HG03045 (cell line): ENCODE measurements at regions not wholly inside any gene's neighbourhood (a gene's known extent, or its start where the extent isn't known, plus 50 kb on each side); places are given as distances from the start of the nearest gene placed in this dataset.
"Not testable (repeated sequence)": the region's sequence is repeated elsewhere in the genome, so short reads cannot be mapped to it uniquely, and the experiment has no call there.

ENCODE experiments used
- ATAC-seq: cut with Tn5 transposase; IDR thresholded peaks from one replicate; pipeline ENCODE4 v1.9.1; 2021; ENCODE audit warnings: mild to moderate bottlenecking, moderate library complexity; ENCODE audit not compliant: unreplicated experiment

DNA sequence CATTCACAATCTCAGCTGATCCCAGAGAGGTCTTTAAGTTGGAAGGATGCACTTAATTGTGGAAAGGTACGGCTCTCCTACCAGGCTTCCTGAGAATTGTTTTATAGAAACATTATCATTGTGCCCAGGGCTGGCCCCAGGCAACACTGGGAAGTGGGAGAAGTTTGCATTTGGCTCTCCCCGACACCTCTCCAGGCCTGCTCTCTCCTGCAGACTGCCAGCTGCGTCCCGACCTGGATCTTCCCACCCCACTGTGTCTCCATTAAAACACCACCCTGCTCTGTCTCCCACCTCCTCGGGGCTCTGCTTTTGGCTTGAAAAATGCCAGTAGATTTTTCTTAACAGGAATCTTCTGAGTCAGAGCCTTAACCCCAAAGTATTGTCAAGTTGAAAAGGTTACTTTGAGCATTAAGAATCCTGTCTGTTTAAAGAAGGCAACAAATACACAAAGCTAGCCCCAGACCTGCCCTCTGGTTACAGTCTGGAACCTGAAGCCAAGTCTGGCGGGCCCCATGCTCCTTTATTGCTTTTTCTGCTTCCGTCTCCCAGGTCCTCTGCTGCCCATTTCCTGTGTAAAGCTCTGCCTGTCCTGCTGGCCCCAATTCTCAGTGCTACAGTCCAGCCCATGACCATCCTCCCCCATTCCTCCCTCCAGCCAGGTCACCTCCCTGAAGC is 530.2 kb downstream of the SOX6 start:
- ATAC-seq: no peak

DNA sequence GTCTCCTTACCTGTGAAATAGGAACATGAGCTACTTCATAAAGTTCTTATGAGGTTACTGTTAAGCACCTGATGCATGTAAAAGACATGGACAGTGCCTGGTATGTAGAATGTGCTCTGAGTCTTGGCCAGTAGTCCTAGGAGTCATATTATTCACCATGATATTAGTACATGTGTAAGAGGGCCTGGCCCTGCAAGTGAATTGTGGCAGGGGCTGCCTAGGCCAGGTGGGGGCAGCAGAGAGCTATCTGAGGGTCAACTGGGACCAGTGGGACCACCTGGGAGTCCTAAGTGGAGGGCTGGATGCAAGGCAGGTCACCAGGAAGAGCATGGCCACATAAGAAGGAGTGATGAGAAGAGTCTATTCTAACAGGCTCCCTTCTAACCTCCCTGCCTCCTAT is 529.5 kb downstream of the SOX6 start:
- ATAC-seq: no peak

DNA sequence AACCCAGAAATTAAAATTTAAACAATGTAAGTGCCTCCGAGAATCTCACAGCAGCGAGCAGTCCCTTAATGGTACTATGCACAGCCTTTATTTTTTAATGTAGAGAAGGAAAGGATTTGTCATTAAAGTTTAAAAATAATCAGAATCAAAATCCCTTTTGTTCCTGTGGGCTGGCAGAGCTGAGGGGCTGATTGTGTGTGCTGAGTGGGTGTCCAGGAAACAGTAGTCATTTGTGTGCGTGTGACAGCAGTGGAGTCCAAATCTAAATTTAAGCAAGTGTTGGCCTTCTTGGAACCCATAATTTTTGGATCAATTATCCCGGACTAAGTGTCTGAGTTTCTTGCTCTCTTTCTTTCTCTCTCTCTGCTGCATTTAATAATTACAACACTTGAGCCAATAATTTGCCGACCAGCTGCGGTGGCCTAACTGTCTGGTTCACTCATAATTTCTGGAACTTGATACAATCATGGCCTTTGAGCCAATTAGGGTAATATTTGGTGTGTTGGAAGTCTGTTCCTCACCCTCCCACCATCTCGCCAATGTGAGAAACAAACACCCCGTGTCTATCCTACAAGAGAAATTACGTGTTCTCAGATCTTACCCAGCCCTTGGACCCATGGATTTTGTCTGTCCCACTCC is 528.0 kb downstream of the SOX6 start:
- no peak for ATAC-seq

DNA sequence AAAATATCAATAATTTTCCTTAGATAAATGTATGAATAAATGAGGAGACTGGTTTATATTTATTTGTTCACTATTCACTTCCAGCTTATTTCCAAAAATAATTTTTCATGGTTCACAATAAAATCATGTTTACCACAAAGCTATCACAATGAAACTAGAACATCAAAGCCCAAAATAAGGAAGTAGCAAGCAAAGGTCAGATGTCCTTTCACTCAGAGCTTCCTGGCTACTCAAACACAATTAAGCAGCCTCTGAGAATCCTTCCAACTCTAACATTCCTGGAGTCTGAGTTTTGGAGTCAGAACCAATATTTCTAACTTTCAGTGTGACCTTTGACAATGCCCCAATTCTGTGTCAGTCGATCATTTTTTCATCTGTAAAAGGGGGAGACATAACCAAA is 527.0 kb downstream of the SOX6 start:
- ATAC-seq: no peak

DNA sequence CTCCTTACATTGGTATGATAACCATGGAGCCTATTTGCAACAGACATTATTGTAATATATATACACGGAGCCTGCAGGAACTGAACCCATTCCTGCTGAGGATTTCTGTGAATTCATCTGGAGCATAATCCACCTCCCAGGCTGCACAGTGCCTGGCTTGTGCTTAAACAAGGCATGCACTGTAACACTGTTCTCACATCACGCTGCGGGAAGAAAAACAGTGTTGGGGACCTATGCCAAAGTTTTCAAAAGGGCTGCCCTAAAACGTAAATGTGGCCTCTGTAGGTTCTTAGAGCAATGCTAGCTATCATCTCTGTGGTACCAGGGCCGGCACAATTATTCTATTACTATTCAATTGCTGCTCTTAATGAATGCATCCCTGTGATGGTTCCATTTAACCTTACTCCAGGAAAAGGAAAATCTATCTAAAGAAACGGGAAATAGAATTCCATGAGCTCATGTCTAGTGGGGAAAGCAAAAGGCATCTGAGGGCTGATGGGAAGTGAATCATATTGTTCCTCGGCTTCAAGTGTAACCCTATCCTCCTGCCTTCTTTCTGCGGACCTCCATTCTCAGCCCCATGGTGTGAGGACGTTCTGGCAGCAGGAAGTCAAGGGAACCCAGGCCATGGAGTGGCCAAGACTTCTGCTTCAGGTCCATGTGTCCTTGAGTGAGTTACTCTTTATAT is 525.5 kb downstream of the SOX6 start:
- ATAC-seq: no peak

DNA sequence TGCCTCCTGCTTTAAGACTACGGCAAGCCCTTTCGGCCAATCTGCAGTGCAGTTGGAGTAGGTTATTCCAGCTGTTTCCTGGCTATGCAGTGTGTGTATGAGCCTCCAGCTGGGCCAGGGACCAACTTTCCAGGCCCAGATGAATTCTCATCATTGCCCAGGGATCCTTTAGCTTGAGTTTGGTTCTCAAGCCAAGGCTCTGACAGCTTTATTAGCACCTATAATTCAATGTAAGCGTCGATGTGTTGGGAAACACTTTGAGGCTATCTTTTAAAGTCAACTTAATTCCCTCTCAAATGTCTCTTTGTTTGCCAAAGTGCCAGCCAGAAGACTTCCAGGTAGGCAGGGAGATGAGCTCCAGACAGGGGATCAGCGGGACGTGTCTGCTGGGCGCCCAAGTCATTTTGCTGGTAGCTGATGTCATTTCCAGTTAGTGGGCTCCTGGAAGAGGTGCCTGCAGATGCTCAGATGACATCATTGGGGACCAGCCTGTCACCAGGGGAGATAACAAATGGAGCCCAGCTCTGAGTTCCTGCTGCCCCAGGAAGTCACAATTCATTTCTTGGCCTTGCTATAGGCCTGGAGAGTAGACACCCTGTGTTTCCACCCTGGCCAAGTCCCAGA is 520.4 kb downstream of the SOX6 start:
- no peak for ATAC-seq

DNA sequence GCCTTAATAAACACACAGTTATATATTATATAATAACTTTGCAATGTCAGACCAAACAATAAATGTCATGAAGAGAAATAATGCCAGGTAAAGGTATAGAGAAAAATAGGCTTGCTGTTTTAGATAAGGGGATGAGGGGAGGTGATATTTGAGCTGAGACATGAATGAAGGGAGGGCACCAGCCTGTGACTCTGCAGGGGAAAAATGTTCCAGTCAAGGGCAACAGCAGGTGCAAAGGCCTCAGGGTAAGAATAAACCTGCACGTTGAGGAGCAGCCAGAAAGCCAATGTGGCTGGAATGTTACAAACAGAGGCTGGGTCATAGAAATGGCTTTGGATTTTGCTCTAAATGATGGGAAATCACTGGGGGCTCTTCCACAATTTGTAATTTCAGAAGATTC is 519.6 kb downstream of the SOX6 start:
- ATAC-seq: no peak

DNA sequence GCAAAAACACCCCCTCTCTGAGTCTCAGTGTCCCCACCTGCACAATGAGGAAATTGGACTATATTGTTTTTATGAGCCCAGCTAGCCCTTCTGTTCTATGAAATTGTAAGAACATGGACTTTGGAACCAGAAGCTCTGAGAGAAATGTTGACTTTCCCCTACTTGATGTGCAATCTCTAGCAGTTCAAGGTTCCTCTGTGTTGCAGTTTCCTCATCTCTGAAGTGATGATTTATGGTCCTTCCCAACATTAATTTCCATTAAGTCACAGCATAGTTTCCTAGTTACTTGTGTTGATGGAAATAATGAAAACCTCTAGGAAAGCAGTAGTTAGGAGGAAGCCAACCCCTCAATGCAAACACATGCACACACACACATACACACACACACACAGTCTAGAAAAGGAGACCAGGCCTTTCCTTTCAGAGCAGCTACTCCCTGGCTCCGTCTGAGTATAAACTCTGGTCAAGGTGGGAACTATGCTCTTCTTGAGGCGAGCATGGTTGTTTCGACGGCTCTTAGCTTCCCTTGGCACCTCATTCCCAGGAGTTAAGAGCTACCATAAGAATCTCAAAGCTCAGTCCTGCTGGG is 518.4 kb downstream of the SOX6 start:
- no peak for ATAC-seq

DNA sequence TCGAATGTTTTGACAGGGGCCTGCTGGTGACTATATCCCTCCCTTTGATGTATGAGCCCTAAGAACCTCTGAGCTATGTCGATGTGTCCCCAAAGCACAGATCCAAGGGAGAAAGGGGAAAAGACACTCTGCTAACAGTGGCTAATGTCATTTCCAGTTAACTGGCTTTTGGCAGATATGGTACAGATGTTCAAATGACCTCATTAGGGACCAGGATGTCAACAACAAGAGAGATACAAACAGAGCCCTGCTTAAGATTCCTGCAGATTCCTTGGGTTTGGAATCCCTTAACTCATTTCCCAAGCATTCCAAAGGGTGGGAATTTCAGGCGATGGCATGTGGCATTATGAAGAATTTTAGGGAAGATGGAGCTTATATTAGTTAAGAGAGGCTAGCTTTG is 517.3 kb downstream of the SOX6 start:
- no peak for ATAC-seq

DNA sequence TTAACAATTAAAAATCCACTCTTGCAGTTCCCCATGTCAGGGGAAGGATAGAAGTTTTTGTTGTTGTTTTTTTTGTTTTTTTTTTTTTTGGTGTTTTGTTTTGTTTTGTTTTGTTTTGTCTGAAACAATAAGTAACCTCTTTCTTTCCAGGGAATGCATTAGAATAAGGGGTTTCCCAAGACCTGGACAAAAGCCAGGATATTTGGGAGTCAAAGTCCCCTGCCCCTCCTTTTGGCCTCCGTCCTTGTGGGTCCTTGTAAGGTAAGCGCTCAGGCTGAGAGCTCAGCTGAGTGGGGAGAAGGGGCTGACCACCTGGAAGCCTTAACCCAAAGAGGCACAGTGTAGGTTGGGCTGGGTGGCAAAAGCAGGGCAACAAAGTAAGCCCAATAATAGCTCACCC is 515.4 kb downstream of the SOX6 start:
- ATAC-seq: no peak

DNA sequence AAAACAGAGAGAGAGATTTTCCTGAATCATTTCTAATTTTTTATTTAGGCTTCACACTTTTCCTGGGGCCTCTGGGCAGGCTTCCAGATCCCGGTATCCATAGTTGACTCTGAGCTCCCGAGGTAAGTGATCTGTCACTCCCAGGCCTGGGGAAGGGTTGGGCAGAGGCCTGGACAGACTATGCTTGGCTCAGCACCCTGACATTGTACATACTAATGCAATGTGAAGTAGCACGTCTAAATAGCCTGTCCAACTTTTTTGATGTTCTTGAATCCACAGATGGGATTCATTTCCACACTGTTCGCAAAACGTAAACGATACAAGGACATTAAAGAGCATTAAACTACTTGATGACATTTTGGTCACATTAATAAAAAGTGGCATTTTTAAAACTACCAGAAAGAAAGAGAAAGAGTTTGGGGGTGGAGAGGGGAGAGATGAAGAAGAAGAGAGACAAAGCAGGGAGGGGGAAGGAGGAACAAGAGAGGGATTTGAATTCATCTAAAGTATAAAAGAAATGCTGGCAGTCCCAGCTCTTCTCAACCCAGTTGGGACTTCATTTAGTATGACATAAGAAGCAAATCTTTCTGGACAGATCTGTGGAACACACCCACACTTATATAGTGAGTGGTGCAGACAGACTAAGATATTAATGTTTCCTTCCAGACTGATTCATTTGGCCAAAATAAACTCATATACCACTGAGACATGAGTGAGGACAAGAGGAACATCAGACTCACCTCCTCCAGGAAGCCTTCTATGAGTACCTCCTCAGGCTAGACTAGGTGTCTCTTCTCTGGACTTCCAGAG is 514.2 kb downstream of the SOX6 start:
- no peak for ATAC-seq

DNA sequence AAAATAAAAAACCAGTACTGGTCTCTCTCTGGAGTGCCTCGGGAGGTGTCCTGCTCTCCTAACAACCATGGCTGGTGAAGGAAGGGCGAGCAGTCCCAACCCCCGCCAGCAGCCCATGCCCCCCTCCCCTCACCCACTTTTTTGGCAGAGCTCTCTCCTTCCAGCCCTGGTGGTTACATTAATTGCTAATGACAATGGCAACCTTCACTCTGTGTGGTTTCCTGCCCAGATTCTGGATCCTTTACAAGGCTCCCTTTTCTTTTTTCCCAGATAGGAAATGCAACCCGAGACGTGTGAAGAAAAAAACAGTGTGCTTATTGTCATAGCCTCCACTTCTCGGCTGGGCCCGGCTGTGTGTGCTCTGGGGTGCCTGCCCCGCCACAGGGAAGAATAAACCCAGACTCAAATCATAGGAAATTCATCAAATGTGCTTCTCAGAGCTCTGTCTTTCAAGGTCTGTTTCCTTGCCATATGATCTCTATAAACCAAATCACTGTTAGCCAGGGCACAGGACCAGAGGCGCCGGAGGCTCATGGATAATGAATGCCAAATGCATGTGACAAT is 513.0 kb downstream of the SOX6 start:
- ATAC-seq: no peak

DNA sequence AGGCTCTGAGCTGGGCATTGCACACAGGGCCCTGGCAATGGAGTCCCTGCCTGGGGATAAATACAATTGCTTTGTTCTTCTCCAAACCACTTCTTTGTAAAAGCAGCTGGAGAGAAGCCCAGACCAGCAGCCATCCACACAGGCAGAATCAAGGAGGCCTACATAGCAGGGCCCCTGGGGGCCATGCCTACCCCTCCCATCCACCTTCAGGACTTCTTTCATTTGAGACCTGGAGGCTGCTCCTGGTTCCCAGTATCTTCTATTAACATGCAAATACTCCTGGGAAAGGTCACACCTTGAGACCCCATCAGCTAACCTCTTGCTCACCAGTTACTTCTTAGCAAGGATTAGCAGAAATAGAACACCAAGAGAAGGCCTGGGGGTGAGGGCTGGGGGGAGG is 511.1 kb downstream of the SOX6 start:
- ATAC-seq: no peak

DNA sequence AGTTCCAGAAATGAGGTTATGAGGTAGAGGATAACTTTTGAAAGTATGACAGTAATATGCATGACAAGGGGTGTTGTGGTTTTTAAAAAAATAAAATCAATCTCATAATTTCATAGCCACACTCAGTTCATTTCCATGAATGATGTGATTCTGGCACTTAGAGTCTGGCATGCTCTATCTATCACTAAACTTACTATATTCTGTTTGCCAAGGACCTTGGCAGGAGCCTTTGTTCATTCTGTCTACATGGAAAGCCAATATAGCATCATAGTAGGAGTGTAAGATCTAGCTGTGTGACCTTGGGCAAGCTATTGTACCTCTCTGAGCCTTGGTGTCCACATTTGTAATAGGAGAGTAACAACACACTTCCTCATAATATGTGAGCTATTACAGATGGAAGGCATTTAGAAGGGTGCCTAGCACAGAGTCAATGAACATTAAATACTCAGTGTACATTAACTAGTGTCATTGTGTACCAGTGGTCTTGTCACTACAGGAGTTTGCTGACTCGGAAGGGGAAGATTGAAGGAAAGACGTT is 507.6 kb downstream of the SOX6 start:
- ATAC-seq: no peak

DNA sequence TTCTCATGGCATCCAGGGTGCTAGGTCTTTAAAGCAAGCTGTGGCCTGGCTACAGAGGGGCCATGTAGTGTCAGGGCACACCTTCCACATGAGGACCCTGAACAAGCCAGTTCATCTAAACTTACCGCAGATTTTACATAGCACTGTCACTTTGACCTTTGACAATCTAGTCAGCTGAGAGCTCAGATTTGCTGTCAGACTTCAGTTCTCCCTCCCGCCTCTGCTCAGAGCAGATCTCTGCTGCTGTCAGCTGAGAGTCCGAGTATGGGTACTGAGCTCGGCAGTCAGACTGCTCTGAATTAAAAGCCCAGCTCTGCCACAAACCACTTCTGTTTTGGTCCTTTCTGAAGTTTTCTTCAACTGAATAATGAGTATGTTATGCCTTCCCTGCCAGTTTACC is 507.1 kb downstream of the SOX6 start:
- ATAC-seq: no peak

DNA sequence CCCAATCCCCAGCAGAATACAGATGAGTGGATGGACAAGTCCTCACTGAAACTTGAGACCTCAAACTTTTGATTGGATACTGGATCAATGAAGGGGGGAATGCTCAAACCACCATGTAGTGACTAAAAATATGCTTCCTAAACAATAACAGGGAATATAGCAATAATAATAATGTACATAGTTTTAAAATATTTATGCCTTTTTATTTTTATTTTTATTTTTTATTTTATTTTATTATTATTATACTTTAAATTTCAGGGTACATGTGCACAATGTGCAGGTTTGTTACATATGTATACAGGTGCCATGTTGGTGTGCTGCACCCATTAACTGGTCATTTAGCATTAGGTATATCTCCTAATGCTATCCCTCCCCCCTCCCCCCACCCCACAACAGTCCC is 506.0 kb downstream of the SOX6 start:
- ATAC-seq: not testable (repeated sequence)

DNA sequence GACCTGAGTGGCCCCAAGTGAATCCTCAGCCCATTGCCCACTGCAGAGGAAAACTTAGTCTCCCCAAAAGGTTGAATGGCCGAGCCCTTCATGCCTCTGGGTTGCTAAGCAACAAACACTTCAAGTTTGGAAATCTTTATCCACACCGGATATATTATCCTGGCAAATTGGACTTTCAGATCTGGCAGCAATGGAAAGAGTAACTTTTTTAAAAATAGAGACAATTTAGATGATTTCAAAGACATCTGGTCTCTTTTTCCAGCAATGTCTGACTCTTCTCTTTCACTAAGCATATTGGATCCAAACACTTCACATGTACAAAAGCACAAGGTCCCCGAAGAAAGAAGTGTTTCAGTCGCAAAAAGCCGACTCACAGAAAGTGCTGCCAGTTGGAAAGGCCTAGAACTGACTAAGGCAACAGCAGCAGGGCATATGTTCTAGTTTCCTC is 505.3 kb downstream of the SOX6 start:
- no peak for ATAC-seq

DNA sequence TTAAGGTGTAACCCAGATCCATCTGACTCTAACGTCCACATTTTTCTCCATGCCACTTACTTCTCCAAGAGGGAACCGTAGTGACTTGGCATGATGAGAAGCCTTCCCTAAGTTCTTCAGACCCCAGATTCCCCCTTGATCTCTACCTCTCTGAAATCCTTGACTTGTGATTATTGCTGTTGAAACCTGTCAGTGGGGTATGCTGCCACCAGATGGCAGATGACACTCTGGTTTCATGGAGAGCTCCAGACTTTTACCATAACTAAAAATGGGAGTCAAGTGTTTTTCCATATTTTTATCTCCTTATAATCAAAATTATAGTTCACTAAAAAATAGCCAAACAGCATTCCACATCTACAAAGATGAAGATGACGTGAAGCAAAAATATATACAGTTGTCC is 504.2 kb downstream of the SOX6 start:
- no peak for ATAC-seq

DNA sequence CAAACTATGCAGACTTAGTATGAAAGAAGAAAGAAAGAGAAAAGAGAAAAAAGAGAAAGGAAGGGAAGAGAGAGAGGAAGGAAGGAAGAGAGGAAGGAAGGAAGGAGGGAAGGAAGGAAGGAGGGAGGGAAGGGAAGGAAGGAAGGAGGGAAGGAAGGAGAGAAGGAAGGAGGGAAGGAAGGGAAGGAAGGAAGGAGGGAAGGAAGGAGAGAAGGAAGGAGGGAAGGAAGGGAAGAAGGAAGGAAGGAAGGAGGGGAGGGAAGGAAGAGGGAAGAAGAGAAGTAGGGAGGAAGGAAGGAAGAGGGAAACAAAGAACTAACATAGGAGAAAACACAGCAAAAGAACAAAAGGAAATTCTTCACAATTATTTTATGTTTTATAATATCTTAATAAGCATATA is 502.1 kb downstream of the SOX6 start:
- ATAC-seq: no peak

DNA sequence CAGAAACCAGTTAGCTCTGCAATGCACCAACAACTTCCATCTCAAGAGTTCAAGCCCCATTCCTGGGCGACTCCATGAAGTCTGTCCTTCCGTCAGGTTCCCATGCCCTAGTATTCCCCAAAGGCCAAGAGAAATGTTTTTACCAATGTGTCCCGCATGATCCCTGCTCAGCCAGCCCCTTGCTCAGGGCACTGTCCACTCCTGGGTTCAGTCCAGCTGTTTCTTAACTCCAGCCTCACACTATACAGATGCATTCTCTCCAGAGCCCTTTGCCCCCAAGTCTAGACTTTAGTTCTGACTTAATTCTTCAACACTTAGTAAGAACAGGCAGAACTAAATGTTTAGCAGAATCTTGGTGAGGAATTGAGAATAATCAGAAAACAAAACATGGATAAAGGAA is 497.5 kb downstream of the SOX6 start:
- no peak for ATAC-seq
